VCaP (cell line): ENCODE measurements at regions not wholly inside any gene's neighbourhood (a gene's known extent, or its start where the extent isn't known, plus 50 kb on each side); places are given as distances from the start of the nearest gene placed in this dataset.

ENCODE experiments used
- H3K27ac ChIP-seq: fragments of 450-650 bp; 2 replicates; pipeline ENCODE4 v1.5.1; 2017
- TF ChIP-seq, protein P1 (sequence below): fragments of 450-650 bp; conservative IDR thresholded peaks from 2 replicates; pipeline ENCODE4 v1.5.1; 2017; ENCODE audit warnings: mild to moderate bottlenecking, moderate library complexity

DNA sequence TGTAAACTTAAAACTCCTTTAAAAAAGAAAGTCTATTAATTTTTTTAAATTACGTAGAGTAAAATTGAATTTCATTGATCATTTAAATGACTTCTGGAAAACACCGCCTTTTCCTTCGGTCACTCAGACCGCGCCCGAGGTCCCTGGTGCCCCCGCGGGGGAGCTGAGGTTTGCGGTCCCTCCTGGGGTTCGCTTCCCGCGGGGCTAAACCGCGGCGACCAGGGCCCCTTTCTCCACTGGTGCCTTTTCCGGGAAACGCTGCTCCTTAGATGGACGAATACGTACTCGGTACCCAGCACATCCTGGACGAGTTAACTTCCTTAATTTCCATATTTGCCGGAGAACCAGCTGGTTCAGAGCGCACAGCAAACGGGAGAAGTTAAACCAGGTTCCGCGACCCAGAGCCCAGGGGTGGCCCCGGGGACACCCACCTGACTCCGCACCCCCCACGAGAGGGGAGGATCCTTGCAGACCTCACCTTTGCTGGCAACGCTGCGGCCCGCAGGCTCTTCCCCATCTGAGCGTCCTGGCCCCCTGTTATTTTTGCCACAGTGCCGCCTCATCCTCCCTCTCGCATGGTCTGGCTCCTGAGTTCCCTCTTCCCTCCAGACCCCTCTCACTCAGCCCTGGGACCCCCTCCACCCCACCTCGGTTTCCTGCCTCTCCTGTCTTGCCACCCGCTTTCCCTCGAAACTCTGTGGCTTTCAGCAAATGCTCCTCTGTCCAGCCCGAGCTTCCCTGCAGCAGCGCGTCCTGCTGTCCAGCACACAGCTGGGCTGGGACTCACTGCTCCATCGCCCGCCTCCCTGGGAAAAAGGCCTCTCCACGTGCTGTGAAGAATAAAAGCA is 420.0 kb upstream of the MYT1L start:
- TF ChIP-seq, protein P1, sequence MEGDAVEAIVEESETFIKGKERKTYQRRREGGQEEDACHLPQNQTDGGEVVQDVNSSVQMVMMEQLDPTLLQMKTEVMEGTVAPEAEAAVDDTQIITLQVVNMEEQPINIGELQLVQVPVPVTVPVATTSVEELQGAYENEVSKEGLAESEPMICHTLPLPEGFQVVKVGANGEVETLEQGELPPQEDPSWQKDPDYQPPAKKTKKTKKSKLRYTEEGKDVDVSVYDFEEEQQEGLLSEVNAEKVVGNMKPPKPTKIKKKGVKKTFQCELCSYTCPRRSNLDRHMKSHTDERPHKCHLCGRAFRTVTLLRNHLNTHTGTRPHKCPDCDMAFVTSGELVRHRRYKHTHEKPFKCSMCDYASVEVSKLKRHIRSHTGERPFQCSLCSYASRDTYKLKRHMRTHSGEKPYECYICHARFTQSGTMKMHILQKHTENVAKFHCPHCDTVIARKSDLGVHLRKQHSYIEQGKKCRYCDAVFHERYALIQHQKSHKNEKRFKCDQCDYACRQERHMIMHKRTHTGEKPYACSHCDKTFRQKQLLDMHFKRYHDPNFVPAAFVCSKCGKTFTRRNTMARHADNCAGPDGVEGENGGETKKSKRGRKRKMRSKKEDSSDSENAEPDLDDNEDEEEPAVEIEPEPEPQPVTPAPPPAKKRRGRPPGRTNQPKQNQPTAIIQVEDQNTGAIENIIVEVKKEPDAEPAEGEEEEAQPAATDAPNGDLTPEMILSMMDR: no peak
- H3K27ac ChIP-seq: no peak overlapping the region

DNA sequence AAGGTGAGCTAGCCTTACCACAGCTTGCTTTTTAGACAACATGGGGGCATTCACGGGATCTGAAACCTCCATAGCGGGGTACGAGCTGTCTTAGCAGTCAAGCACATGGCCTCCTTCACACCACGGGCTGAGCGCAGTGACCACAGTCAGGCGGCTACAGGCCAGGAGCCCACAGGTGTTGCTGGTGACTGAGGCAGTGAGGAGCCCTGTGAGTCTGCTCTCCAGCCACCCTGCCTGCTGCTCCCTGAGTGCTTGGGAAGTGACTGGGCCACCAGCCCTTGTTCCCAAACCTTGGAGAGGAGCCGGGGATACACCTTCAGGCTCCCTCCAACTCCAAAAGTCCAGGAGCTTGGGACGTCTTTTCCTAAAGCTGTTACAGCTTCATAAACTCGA is 418.1 kb upstream of the MYT1L start:
- TF ChIP-seq, protein P1: no peak
- H3K27ac ChIP-seq: no peak overlapping the region

DNA sequence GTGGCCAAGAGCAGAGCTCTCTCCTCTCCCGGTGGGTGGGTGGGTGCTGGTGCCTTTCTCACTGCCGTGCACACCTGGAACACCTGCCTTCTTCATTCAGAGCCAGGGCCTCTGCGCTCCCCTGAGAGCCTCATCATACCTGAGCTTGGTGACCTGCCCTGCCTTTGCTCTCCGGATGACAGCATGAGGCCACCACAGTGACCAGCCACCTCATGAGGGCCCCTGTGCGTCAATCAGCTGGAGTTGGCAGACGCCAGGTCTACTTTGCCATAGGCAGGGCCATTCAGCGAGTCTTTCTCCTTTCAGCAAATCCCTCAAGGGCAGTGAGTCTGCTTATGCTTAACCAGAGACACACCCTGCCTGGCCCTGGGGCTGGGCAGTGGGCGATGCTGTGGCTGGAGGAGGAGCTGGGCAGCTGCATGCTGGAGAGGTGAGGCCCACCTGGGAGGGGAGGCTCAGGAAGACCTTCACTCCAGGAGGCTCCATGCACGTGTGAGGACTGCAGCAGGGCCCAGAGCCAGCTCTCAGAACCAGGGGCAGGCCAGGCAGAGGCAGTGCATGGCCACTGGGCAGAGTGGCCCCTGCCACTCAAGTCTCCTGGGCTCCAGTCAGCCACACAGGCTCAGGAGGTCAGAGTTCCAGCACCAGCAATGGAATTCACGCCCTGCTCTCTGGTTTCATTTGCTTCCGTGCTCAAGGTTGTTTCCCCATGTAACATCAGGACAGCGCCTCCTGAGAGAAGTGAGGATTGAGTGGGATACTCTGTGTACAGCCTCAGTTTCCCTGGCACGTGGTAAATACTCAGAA is 417.5 kb upstream of the MYT1L start:
- TF ChIP-seq, protein P1: no peak
- H3K27ac ChIP-seq: no peak overlapping the region

DNA sequence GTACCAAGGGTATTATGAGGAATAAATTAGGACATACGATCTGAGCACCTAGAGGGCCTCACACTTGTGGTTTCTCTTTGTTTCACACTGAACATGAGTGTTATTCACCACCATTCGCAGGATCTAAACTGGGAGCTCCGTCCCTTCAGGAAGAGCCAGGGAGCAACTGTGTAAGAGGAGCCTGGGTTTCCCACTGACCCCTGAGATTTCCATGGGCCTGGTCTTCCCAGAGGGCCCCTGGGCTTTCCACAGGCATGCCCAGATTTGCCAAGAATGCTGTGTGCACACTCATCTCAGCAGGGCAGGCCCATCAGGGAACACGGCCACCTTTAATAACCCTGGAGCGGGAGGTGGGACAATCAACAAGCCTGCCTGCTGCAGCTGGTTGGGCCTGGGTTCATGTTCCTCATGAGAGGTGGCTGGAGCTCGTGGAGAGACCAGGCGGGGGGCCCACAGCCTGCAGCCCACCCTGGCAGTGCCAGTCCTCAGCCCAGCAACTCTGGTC is 416.8 kb upstream of the MYT1L start:
- H3K27ac ChIP-seq: no peak overlapping the region
- TF ChIP-seq, protein P1: no peak

DNA sequence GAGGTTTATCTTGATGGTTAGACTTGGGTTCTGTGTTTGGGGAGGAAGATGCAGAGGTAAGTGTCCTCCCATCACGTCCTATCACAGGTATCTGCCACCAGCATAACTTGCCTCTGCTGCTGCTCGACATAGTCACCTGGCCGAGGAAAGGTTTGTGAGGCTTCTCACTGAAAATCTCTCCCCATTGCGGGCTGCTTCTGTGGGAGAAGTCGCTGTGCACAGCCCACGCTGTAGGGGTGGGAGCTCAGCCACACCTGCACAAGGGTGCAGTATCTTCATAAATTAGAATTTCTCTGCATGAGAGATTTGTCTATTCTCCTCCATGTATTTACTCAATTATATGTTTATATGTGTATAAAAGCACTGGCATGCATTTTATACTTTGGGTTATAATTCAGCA is 415.7 kb upstream of the MYT1L start:
- no peak overlapping the region for H3K27ac ChIP-seq
- TF ChIP-seq, protein P1: no peak

DNA sequence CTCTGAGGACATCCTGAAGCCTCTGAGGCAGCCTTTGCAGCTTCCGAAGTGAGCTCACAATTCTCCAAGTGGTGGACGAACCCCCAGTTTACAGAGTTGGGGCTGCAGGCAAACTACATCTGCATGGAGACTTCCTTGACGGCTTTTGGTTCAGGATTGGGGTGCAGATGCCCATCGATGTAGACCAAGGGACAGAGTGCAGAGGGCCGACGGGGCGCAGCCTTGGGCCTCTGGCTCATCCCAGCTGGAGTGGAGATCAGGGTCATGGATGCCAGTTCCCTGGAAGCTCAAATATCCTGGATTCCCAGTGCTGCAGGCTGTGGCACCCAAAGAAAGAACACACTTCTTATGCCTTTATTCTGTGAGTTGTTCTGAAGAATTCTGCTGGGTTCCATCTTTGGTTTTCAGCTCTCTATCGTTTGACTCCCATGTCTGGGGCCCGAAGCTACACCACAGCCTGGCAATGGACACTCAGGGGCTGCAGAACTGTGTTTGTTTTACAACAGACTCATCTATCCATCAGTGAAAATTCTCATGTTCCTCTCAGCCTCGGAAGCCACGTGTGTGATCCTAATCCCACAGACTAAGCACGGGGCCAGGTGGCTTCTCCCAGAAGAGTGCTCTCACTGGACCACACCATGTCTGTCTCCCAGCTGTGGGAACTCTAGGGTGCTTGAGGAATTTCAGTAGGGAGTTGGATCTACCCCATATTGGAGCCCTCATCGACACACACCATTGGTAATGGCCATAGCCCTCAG is 414.1 kb upstream of the MYT1L start:
- no peak overlapping the region for H3K27ac ChIP-seq
- TF ChIP-seq, protein P1: no peak

DNA sequence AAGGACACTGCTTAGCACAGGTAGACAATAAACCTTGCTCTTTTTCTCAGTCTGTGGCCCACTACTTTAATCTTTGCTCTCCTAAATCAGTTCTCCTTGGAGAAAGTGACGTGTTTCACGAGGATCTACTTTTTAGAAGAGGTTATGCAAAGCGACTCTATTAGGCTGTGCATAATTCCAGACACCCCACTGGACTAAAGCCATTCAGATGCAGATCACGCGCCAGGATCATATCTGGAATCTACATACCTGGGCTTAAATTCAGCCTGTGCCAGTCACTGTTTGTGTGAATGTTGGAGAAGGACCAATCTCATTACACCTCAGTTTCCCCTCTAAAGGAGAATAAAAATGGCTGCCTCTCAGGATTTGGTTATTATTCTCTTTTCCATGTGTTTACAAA is 413.0 kb upstream of the MYT1L start:
- TF ChIP-seq, protein P1: no peak
- no peak overlapping the region for H3K27ac ChIP-seq
